K562 (cell line): ENCODE measurements at regions not wholly inside any gene's neighbourhood (a gene's known extent, or its start where the extent isn't known, plus 50 kb on each side); places are given as distances from the start of the nearest gene placed in this dataset.

Experiments used
- ATAC-seq: fragments of 200-7000 bp; cut with Tn5 transposase; 3 replicates; pipeline ENCODE4 v1.9.1; 2020; ENCODE audit warnings: moderate library complexity
- BruUV-seq: library from RNA; stranded (reverse); fragments of 400-500 nt; replicated peaks from 2 replicates; lab custom pipeline; 2021; lab: Mats Ljungman, UMichigan
- CTCF ChIA-PET: fragments of 300-600 bp; formaldehyde crosslinking; extraction: SDS; loops from one replicate; lab custom pipeline; 2021; ENCODE audit warnings: low intra/inter-chr PET ratio; lab: Yijun Ruan, JAX
- POLR2A ChIA-PET: fragments of 300-600, 350-650 bp; sonication (Branson Sonifier 250); formaldehyde crosslinking; extraction: SDS; loops from one replicate; lab custom pipeline; 2021; ENCODE audit warnings: antibody characterized with exemption, inconsistent platforms; lab: Yijun Ruan, JAX
- DNase-seq, 4 experiments: peaks; one replicate each; pipeline versions ENCODE4 v3.0.0 to v3.0.0-alpha.2; 2011 to 2018; ENCODE audit warnings: low spot score in 3 of 4, mixed read lengths in 3 of 4; ENCODE audit errors: extremely low read depth in 1 of 4
- FAIRE-seq: peaks from 2 replicates; lab custom pipeline; 2011; peaks lifted over from hg19 to GRCh38; lab: Jason Lieb, UNC
- H2AFZ ChIP-seq: 2 replicates; pipeline ENCODE4 v1.6.0; 2011; ENCODE audit warnings: low read depth, low read length, control low read depth, inconsistent platforms
- H3K27ac ChIP-seq: fragments of 200-600 bp; 3 replicates; pipeline ENCODE4 v1.8.0; 2011; ENCODE audit warnings: low read depth, mild to moderate bottlenecking, control low read depth, inconsistent platforms, low read length, moderate library complexity, mixed read lengths; ENCODE audit errors: extremely low read depth
- H3K27me3 ChIP-seq, 2 experiments: fragments of 300-600 bp in 1 of 2; 2 replicates in 1 of 2; 3 replicates in 1 of 2; pipeline versions ENCODE4 v1.6.0 to v1.8.0; 2011; ENCODE audit warnings: inconsistent platforms in 2 of 2, low read length in 2 of 2, mild to moderate bottlenecking in 1 of 2, mixed read lengths in 1 of 2, moderate library complexity in 1 of 2; ENCODE audit not compliant: control insufficient read depth in 2 of 2, insufficient read depth in 2 of 2
- H3K36me3 ChIP-seq: fragments of 300-600 bp; 3 replicates; pipeline ENCODE4 v1.8.0; 2011; ENCODE audit warnings: mild to moderate bottlenecking, low read length, inconsistent platforms; ENCODE audit not compliant: control insufficient read depth, insufficient read depth
- H3K4me1 ChIP-seq, 2 experiments: fragments of 200-600 bp in 1 of 2; replicated peaks in 1 of 2; 2 replicates in 1 of 2; 3 replicates in 1 of 2; pipeline versions ENCODE4 v1.5.1 to v1.8.0; 2011; ENCODE audit warnings: inconsistent platforms in 2 of 2, low read length in 2 of 2, mild to moderate bottlenecking in 1 of 2, mixed read lengths in 1 of 2, moderate library complexity in 1 of 2; ENCODE audit not compliant: control insufficient read depth in 2 of 2, insufficient read depth in 2 of 2
- H3K4me2 ChIP-seq: 2 replicates; pipeline ENCODE4 v1.6.1; 2011; ENCODE audit warnings: low read length, control low read depth, inconsistent platforms, mixed read lengths; ENCODE audit not compliant: insufficient read depth
- H3K4me3 ChIP-seq: fragments of 200-600 bp; sonication (generic), shearing (Covaris generic); 2 replicates; pipeline ENCODE4 v1.5.1; 2016; ENCODE audit warnings: control low read depth, inconsistent platforms
- H3K79me2 ChIP-seq: fragments of 200-600 bp; 3 replicates; pipeline ENCODE4 v1.8.0; 2011; ENCODE audit warnings: low read length, inconsistent platforms; ENCODE audit not compliant: control insufficient read depth, insufficient read depth
- H3K9ac ChIP-seq, 2 experiments: 2 replicates each; pipeline versions ENCODE4 v1.6.0 to v1.6.1; 2011; ENCODE audit warnings: low read depth in 2 of 2, low read length in 2 of 2, control low read depth in 1 of 2, inconsistent platforms in 1 of 2, mild to moderate bottlenecking in 1 of 2, mixed read lengths in 1 of 2; ENCODE audit not compliant: insufficient read depth in 1 of 2
- H3K9me1 ChIP-seq: one replicate; pipeline ENCODE4 v1.6.0; 2011; ENCODE audit warnings: inconsistent platforms, mild to moderate bottlenecking, low read length, moderate library complexity; ENCODE audit not compliant: control insufficient read depth, insufficient read depth
- H3K9me3 ChIP-seq: replicated peaks from 2 replicates; pipeline ENCODE4 v1.5.1; 2011; ENCODE audit warnings: low read depth, low read length, inconsistent platforms; ENCODE audit not compliant: control insufficient read depth, insufficient read depth
- H4K20me1 ChIP-seq: replicated peaks from 2 replicates; pipeline ENCODE4 v1.6.1; 2011; ENCODE audit warnings: low read length, inconsistent platforms, mixed read lengths; ENCODE audit not compliant: control insufficient read depth, insufficient read depth
- CCAR2 ChIP-seq: fragments of 200-400 bp; formaldehyde crosslinking; IDR thresholded peaks from 2 replicates; pipeline ENCODE4 v1.6.1; 2017; ENCODE audit warnings: mild to moderate bottlenecking, low read depth, low read length
- CHD4 ChIP-seq: fragments of 200-600 bp; sonication (generic); IDR thresholded peaks from 3 replicates; pipeline ENCODE4 v1.6.1; 2012; ENCODE audit warnings: low read depth, mild to moderate bottlenecking, mixed read lengths, low read length, inconsistent platforms; ENCODE audit not compliant: insufficient read depth, insufficient replicate concordance, poor library complexity, severe bottlenecking
- DACH1 ChIP-seq: fragments of 450-650 bp; IDR thresholded peaks from 2 replicates; pipeline ENCODE4 v1.6.1; 2018; ENCODE audit not compliant: partially characterized antibody
- ETV6 ChIP-seq, 3 experiments: fragments of 150-350 bp in 1 of 3; sonication (generic) in 1 of 3; formaldehyde crosslinking in 1 of 3; IDR thresholded peaks; 2 replicates each; pipeline versions ENCODE4 v1.6.1 to v1.8.0; 2014 to 2022; ENCODE audit warnings: borderline replicate concordance in 2 of 3, low read depth in 2 of 3, antibody characterized with exemption in 1 of 3, low read length in 1 of 3, mild to moderate bottlenecking in 1 of 3, missing genetic modification reagents in 1 of 3
- HCFC1 ChIP-seq: IDR thresholded peaks from 2 replicates; pipeline ENCODE4 v1.6.1; 2012; ENCODE audit warnings: low read depth, low read length, improper control_type of control experiment
- KHSRP ChIP-seq: fragments of 450-650 bp; IDR thresholded peaks from 2 replicates; pipeline ENCODE4 v1.6.1; 2017
- KLF1 ChIP-seq: fragments of 450-650 bp; IDR thresholded peaks from 2 replicates; pipeline ENCODE4 v1.6.1; 2016; ENCODE audit warnings: missing genetic modification characterization, missing compliant biosample characterization
- RCOR1 ChIP-seq, 2 experiments: IDR thresholded peaks; 2 replicates each; pipeline ENCODE4 v1.6.1; 2012; ENCODE audit warnings: low read depth in 2 of 2, low read length in 2 of 2, borderline replicate concordance in 1 of 2, improper control_type of control experiment in 1 of 2
- SLC30A9 ChIP-seq: fragments of 250-450 bp; sonication (Bioruptor Pico); IDR thresholded peaks from 2 replicates; pipeline ENCODE4 v1.8.0; 2022; ENCODE audit warnings: mild to moderate bottlenecking, moderate library complexity
- SOX6 ChIP-seq: fragments of 450-650 bp; IDR thresholded peaks from 2 replicates; pipeline ENCODE4 v1.6.1; 2014; ENCODE audit warnings: mild to moderate bottlenecking
- ZFP30 ChIP-seq: fragments of 250-450 bp; sonication (Bioruptor Pico); IDR thresholded peaks from 2 replicates; pipeline ENCODE4 v1.8.0; 2022; ENCODE audit warnings: moderate library complexity, mild to moderate bottlenecking, inconsistent platforms, borderline replicate concordance
- ZNF263 ChIP-seq: sonication (generic); formaldehyde crosslinking; IDR thresholded peaks from 2 replicates; pipeline ENCODE4 v1.8.0; 2022; ENCODE audit warnings: mild to moderate bottlenecking, missing genetic modification reagents, borderline replicate concordance
- WGBS: fragments of 100-300 bp; shearing (Covaris generic); methylation state at CpG from one replicate; pipeline ENCODE4 v1.1.6; 2016; ENCODE audit warnings: low coverage, mixed read lengths; ENCODE audit not compliant: insufficient coverage; ENCODE audit errors: missing lambda C conversion rate; 5-methylcytosine and 5-hydroxymethylcytosine counted together
- in situ Hi-C: fragments of 300-500 bp; cut with MboI; formaldehyde crosslinking; loops from 4 replicates; pipeline ENCODE4 v1.15.0; 2018; ENCODE audit warnings: inconsistent platforms, mixed read lengths
- intact Hi-C: fragments of 100-400 bp; cut with micrococcal nuclease; formaldehyde crosslinking; loops from 2 replicates; pipeline ENCODE4 v1.14.2; 2022
- TF ChIP-seq, protein P1 (sequence below), 2 experiments: fragments of 450-650 bp in 1 of 2; sonication (generic) in 1 of 2; formaldehyde crosslinking in 1 of 2; IDR thresholded peaks; 2 replicates each; pipeline versions ENCODE4 v1.7.1 to v1.9.0; 2016 to 2022; ENCODE audit warnings: inconsistent platforms in 1 of 2, mild to moderate bottlenecking in 1 of 2, missing genetic modification reagents in 1 of 2

- TF ChIP-seq KLF1 (tag) (no peak), RCOR1 (IDR thresholded peaks at IDR 0.05; ENCODE audit: borderline replicate concordance in 1 of 2, low read depth in 2 of 2, low read length in 2 of 2) (no peak), CCAR2 (no peak), DACH1 (no peak), ZNF263 (CRISPR knock-in tag) (no peak), ZFP30 (CRISPR knock-in tag) (no peak), SLC30A9 (CRISPR knock-in tag) (no peak)
Observed at GRCh38 chr9:109889456-109889855, 109.5 kb downstream of the PALM2AKAP2 start (continued).

- H4K20me1 ChIP-seq = no peaks in the 10 kb centered on the region
- no peaks in the 10 kb centered on the region for H3K9me1 ChIP-seq
- H3K4me1 ChIP-seq = no peaks in the 10 kb centered on the region
- intact Hi-C loops = no loop called here
- H2AFZ ChIP-seq = no peak overlapping the region
- H3K9me3 ChIP-seq = no peaks in the 10 kb centered on the region
- H3K9ac ChIP-seq = no peak overlapping the region
- DNase-seq = no peak
- ChIA-PET CTCF (interaction anchor here (0.7 kb wide), 1 partner anchor 19 kb away, joined by 3 read pairs; no protein-coding TSS in a partner anchor), POLR2A (no interaction called here)
- no peaks in the 10 kb centered on the region for H3K27me3 ChIP-seq
- no peaks in the 10 kb centered on the region for H3K79me2 ChIP-seq
- BruUV-seq = no TSS peak
- no peak for ATAC-seq
- 0% methylated on average over 5 of the region's 5 CpGs for WGBS
- H3K36me3 ChIP-seq = no peaks in the 10 kb centered on the region
- H3K4me2 ChIP-seq = no peak overlapping the region
- no peak for FAIRE-seq
- in situ Hi-C loops = no loop called here
- H3K4me3 ChIP-seq = no peak overlapping the region
- H3K27ac ChIP-seq = no peak overlapping the region
- TF ChIP-seq KHSRP (no peak), ETV6 (IDR thresholded peaks at IDR 0.05; ENCODE audit: borderline replicate concordance in 1 of 2, low read depth in 2 of 2, low read length in 1 of 2) (no peak), ETV6 (CRISPR knock-in tag; IDR thresholded peaks at IDR 0.05; ENCODE audit: borderline replicate concordance) (no peak), SOX6 (no peak), CHD4 (no peak), HCFC1 (no peak)
- TF ChIP-seq, protein P1, sequence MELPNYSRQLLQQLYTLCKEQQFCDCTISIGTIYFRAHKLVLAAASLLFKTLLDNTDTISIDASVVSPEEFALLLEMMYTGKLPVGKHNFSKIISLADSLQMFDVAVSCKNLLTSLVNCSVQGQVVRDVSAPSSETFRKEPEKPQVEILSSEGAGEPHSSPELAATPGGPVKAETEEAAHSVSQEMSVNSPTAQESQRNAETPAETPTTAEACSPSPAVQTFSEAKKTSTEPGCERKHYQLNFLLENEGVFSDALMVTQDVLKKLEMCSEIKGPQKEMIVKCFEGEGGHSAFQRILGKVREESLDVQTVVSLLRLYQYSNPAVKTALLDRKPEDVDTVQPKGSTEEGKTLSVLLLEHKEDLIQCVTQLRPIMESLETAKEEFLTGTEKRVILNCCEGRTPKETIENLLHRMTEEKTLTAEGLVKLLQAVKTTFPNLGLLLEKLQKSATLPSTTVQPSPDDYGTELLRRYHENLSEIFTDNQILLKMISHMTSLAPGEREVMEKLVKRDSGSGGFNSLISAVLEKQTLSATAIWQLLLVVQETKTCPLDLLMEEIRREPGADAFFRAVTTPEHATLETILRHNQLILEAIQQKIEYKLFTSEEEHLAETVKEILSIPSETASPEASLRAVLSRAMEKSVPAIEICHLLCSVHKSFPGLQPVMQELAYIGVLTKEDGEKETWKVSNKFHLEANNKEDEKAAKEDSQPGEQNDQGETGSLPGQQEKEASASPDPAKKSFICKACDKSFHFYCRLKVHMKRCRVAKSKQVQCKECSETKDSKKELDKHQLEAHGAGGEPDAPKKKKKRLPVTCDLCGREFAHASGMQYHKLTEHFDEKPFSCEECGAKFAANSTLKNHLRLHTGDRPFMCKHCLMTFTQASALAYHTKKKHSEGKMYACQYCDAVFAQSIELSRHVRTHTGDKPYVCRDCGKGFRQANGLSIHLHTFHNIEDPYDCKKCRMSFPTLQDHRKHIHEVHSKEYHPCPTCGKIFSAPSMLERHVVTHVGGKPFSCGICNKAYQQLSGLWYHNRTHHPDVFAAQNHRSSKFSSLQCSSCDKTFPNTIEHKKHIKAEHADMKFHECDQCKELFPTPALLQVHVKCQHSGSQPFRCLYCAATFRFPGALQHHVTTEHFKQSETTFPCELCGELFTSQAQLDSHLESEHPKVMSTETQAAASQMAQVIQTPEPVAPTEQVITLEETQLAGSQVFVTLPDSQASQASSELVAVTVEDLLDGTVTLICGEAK (IDR thresholded peaks at IDR 0.05) = no peak
- TF ChIP-seq, protein P1 (CRISPR knock-in tag; IDR thresholded peaks at IDR 0.05) = no peak
Observed at GRCh38 chr9:109893241-109893640, 113.2 kb downstream of the PALM2AKAP2 start.
